ENCODE measurements at regions not wholly inside any gene's neighbourhood (a gene's known extent, or its start where the extent isn't known, plus 50 kb on each side); places are given as distances from the start of the nearest gene placed in this dataset.
"Not testable (repeated sequence)": the region's sequence is repeated elsewhere in the genome, so short reads cannot be mapped to it uniquely, and the experiment has no call there.

- DNase-seq: no peak
These were observed 266.6 kb downstream of the ZIC1 start for GRCh38 chr3:147675761-147676160.

GRCh38 chr3:147680837-147681483 lies 271.8 kb downstream of the ZIC1 start:
- DNase-seq: no peak

GRCh38 chr3:147688868-147689267 lies 279.7 kb downstream of the ZIC1 start:
- no peak for DNase-seq

- no peak for DNase-seq
These were observed 290.1 kb downstream of the ZIC1 start for GRCh38 chr3:147699175-147699838.

- DNase-seq: no peak
These were observed 292.0 kb downstream of the ZIC1 start for GRCh38 chr3:147701195-147701594.

GRCh38 chr3:147702509-147702908 lies 293.3 kb downstream of the ZIC1 start:
- DNase-seq: no peak

- no peak for DNase-seq
These were observed 296.5 kb downstream of the ZIC1 start for GRCh38 chr3:147705651-147706051.

GRCh38 chr3:147710753-147711152 lies 301.6 kb downstream of the ZIC1 start:
- not testable (repeated sequence) for DNase-seq

- DNase-seq: no peak
These were observed 303.2 kb downstream of the ZIC1 start for GRCh38 chr3:147712357-147712756.

- not testable (repeated sequence) for DNase-seq
These were observed 303.6 kb downstream of the ZIC1 start for GRCh38 chr3:147712758-147713157.

- no peak for DNase-seq
These were observed 304.3 kb downstream of the ZIC1 start for GRCh38 chr3:147713234-147714133.

GRCh38 chr3:147729641-147730040 lies 320.5 kb downstream of the ZIC1 start:
- no peak for DNase-seq

- DNase-seq: no peak
These were observed 321.1 kb downstream of the ZIC1 start for GRCh38 chr3:147730284-147730683.

- no peak for DNase-seq
These were observed 324.1 kb downstream of the ZIC1 start for GRCh38 chr3:147733217-147733616.

- no peak for DNase-seq
These were observed 326.5 kb downstream of the ZIC1 start for GRCh38 chr3:147735616-147736015.

GRCh38 chr3:147736226-147736625 lies 327.1 kb downstream of the ZIC1 start:
- no peak for DNase-seq

GRCh38 chr3:147737376-147737775 lies 328.2 kb downstream of the ZIC1 start:
- DNase-seq: no peak

- DNase-seq: no peak
These were observed 331.8 kb downstream of the ZIC1 start for GRCh38 chr3:147740928-147741327.

- no peak for DNase-seq
These were observed 335.8 kb downstream of the ZIC1 start for GRCh38 chr3:147744967-147745366.

GRCh38 chr3:147755310-147755709 lies 346.1 kb downstream of the ZIC1 start:
- DNase-seq: no peak

GRCh38 chr3:147756476-147756875 lies 347.3 kb downstream of the ZIC1 start:
- no peak for DNase-seq

- DNase-seq: no peak
These were observed 348.7 kb downstream of the ZIC1 start for GRCh38 chr3:147757866-147758265.

- DNase-seq: no peak
These were observed 349.6 kb downstream of the ZIC1 start for GRCh38 chr3:147758771-147759170.

- DNase-seq: no peak
These were observed 350.9 kb downstream of the ZIC1 start for GRCh38 chr3:147760085-147760484.
